ENCODE measurements at regions not wholly inside any gene's neighbourhood (a gene's known extent, or its start where the extent isn't known, plus 50 kb on each side); places are given as distances from the start of the nearest gene placed in this dataset.

DNA sequence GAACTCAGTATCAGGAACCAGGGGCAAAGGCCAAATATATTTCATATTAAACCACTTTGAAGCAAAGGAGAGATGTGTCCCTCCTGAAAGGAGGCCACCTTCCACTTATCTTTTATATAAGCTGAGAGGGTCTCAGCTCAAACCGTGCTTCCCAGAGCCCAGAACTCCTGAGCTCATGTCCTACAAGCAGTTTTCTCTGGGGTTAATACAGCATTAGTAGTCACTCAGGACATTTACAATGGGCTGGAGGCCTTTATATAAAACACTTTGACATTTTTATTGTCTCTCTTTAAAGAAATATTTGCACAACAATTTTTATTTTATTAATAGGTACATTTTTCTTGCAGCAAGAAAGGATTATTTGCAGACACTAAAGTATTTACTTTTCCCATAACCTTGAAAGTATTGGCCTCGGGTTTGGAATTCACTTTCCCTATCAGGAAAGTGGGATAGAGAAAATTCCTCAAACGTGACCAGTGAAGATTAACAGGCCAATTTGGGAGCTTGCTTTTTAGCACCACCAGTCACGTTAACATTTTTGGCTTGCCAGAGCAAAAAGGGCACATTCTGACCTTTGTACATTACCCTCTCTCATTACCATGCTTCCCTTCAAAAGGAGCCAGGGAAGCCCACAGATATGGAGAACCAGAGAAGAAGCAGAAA, 464.9 kb upstream of the NRP1 start:
- Histone ChIP-seq H3K4me1 (ENCODE audit: control insufficient read depth, insufficient read depth, low read length) (no peaks in the 10 kb centered on the region), H3K9me3 (ENCODE audit: control insufficient read depth, low read length) (no peaks in the 10 kb centered on the region), H3K27me3 (ENCODE audit: control insufficient read depth, insufficient read depth, low read length, poor library complexity, severe bottlenecking) (no peaks in the 10 kb centered on the region), H3K27ac (ENCODE audit: insufficient read depth, low read depth, low read length, poor library complexity, severe bottlenecking) (no peak overlapping the region), H3K36me3 (ENCODE audit: control insufficient read depth, insufficient read depth, low read length) (no peaks in the 10 kb centered on the region), H3K4me3 (ENCODE audit: insufficient read depth, low read depth, low read length) (no peak overlapping the region)
- 68 to 76% methylated on average over 4 of the region's 4 CpGs for WGBS, 2 experiments

DNA sequence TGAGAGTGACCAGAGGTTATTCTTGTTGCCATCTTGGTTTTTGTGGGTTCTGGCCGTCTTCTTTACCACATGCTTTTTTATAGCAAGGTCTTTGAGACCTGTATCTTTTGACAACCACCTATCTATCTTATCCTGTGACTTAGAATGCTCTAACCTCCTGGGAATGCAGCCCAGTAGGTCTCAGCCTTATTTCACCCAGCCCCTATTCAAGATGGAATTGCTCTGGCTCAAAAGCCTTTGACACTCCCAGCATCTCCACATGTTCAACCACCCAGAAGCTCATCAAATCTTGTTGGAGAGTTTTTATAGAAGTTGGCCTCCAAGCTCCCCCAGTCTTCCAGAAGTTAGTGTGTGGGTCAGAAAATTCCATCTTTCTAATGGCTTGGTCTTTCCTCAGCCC, 464.3 kb upstream of the NRP1 start:
- no peaks in the 10 kb centered on the region for H3K4me1 ChIP-seq (ENCODE audit: control insufficient read depth, insufficient read depth, low read length)
- no peaks in the 10 kb centered on the region for H3K27me3 ChIP-seq (ENCODE audit: control insufficient read depth, insufficient read depth, low read length, poor library complexity, severe bottlenecking)
- no peak overlapping the region for H3K27ac ChIP-seq (ENCODE audit: insufficient read depth, low read depth, low read length, poor library complexity, severe bottlenecking)
- H3K36me3 ChIP-seq (ENCODE audit: control insufficient read depth, insufficient read depth, low read length), result no peaks in the 10 kb centered on the region
- H3K9me3 ChIP-seq (ENCODE audit: control insufficient read depth, low read length), result no peaks in the 10 kb centered on the region
- H3K4me3 ChIP-seq (ENCODE audit: insufficient read depth, low read depth, low read length), result no peak overlapping the region
- WGBS, 2 experiments, result 95 to 97% methylated on average over 1 of the region's 1 CpG

DNA sequence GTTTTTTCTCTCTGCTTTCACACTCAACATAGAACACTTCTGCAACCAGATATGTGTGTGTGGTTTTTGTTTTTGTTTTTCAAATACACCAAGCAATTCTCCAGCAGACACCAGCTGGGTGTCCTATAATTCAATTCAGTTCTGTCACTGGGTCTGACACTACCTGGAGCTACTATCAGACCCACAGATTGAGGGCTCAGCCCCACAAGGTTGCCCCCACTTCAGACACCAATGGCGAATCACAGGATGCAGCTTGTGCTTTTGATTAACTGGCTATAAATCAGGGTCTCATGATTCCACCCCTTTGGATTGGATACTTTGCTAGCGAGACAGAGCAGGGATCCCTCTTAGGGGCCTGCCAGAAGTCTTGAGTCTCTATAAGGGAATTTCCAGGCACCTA, 462.2 kb upstream of the NRP1 start:
- no peaks in the 10 kb centered on the region for H3K36me3 ChIP-seq (ENCODE audit: control insufficient read depth, insufficient read depth, low read length)
- 94 to 96% methylated on average over 2 of the region's 2 CpGs for WGBS, 2 experiments
- H3K27me3 ChIP-seq (ENCODE audit: control insufficient read depth, insufficient read depth, low read length, poor library complexity, severe bottlenecking), result no peaks in the 10 kb centered on the region
- no peak overlapping the region for H3K4me3 ChIP-seq (ENCODE audit: insufficient read depth, low read depth, low read length)
- H3K4me1 ChIP-seq (ENCODE audit: control insufficient read depth, insufficient read depth, low read length), result no peaks in the 10 kb centered on the region
- H3K27ac ChIP-seq (ENCODE audit: insufficient read depth, low read depth, low read length, poor library complexity, severe bottlenecking), result no peak overlapping the region
- no peaks in the 10 kb centered on the region for H3K9me3 ChIP-seq (ENCODE audit: control insufficient read depth, low read length)

DNA sequence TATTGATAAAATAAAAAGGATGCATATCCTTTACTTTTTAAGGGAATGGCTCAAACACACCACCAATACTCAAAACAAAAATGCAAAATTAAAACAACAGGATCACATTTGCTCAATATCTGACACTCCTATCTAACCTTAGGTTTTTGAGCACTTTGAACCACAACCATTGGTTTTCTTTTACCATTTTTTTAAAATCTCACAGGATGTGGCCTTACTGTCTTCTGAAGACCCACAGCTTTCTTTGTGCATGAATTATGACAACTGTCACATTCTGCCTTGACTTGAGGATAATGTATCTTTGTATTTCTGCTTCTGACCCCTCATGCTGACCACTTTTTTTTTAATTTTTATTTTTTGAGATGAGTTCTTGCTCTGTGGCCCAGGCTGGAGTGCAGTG, 461.1 kb upstream of the NRP1 start:
- Histone ChIP-seq H3K36me3 (ENCODE audit: control insufficient read depth, insufficient read depth, low read length) (no peaks in the 10 kb centered on the region), H3K27me3 (ENCODE audit: control insufficient read depth, insufficient read depth, low read length, poor library complexity, severe bottlenecking) (no peaks in the 10 kb centered on the region), H3K9me3 (ENCODE audit: control insufficient read depth, low read length) (no peaks in the 10 kb centered on the region), H3K4me3 (ENCODE audit: insufficient read depth, low read depth, low read length) (no peak overlapping the region), H3K27ac (ENCODE audit: insufficient read depth, low read depth, low read length, poor library complexity, severe bottlenecking) (no peak overlapping the region), H3K4me1 (ENCODE audit: control insufficient read depth, insufficient read depth, low read length) (peaks cover 5% of the 10 kb centered on the region)

DNA sequence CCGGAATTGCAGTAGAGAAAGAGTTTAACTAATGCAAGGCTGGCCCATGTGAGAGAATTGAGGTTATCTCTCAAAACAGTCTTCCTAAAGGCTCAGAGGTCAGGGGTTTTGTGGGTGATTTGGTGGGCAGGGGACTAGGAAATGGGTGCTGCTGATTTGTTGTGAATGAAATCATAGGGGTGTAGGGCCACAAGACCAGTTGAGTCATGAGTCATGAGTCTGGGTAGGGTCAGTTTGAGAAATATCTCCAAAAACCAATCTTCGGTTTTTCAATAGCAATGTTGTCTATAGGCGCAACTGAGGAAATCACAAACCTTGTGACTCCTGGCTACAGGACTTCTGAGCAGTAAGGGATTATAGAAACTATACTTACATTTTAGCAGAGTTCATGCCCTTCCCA, 460.0 kb upstream of the NRP1 start:
- whole genome bisulfite sequencing, 2 experiments, result 63 to 68% methylated on average over 3 of the region's 3 CpGs
- Histone ChIP-seq H3K36me3 (ENCODE audit: control insufficient read depth, insufficient read depth, low read length) (no peaks in the 10 kb centered on the region), H3K9me3 (ENCODE audit: control insufficient read depth, low read length) (no peaks in the 10 kb centered on the region), H3K27me3 (ENCODE audit: control insufficient read depth, insufficient read depth, low read length, poor library complexity, severe bottlenecking) (no peaks in the 10 kb centered on the region), H3K4me1 (ENCODE audit: control insufficient read depth, insufficient read depth, low read length) (peaks cover 5% of the 10 kb centered on the region), H3K4me3 (ENCODE audit: insufficient read depth, low read depth, low read length) (no peak overlapping the region), H3K27ac (ENCODE audit: insufficient read depth, low read depth, low read length, poor library complexity, severe bottlenecking) (no peak overlapping the region)

DNA sequence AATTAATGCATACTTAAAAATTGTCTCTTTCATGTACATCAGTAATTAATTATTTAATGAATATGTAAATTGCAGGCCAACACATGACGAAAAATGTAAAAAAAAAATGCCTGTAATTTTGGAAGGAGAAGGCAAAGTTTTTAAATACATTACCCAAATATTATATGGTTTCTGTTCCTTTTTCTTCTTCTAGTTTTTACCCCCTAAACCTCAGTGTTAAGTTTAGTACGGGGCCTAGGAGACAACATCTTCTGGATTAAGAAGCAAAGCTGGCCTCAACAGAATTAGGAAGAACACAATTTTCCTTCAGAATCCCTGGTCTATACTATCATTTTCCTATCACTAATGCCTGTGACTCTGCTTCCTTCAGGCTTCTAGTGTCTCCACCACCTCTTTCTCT, 459.3 kb upstream of the NRP1 start:
- H3K27ac ChIP-seq (ENCODE audit: insufficient read depth, low read depth, low read length, poor library complexity, severe bottlenecking), result no peak overlapping the region
- H3K4me3 ChIP-seq (ENCODE audit: insufficient read depth, low read depth, low read length), result no peak overlapping the region
- no peaks in the 10 kb centered on the region for H3K36me3 ChIP-seq (ENCODE audit: control insufficient read depth, insufficient read depth, low read length)
- H3K9me3 ChIP-seq (ENCODE audit: control insufficient read depth, low read length), result no peaks in the 10 kb centered on the region
- peaks cover 5% of the 10 kb centered on the region for H3K4me1 ChIP-seq (ENCODE audit: control insufficient read depth, insufficient read depth, low read length)
- WGBS, 2 experiments, result 97 to 98% methylated on average over 1 of the region's 2 CpGs
- H3K27me3 ChIP-seq (ENCODE audit: control insufficient read depth, insufficient read depth, low read length, poor library complexity, severe bottlenecking), result no peaks in the 10 kb centered on the region

DNA sequence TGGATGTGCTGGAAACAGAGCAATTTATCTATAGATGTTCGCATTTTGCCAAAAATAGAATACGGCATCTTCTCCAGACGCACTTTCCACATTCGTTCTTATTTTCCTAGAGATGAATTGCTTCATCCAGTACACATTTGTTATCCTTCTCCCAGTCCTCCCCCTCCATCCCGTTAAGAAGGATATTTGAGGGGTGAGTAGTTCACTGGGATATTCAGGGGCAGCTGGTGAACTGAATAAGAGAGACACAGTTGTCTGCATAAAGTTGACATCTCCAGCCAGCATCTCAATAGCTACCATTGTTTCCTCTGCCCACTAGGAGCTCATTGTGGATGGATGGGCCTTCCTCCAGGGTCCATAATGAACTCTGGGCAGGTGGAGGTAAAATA, 456.8 kb upstream of the NRP1 start:
- Histone ChIP-seq H3K27me3 (ENCODE audit: control insufficient read depth, insufficient read depth, low read length, poor library complexity, severe bottlenecking) (no peaks in the 10 kb centered on the region), H3K9me3 (ENCODE audit: control insufficient read depth, low read length) (no peaks in the 10 kb centered on the region), H3K4me3 (ENCODE audit: insufficient read depth, low read depth, low read length) (no peak overlapping the region), H3K4me1 (ENCODE audit: control insufficient read depth, insufficient read depth, low read length) (peaks cover 5% of the 10 kb centered on the region), H3K27ac (ENCODE audit: insufficient read depth, low read depth, low read length, poor library complexity, severe bottlenecking) (no peak overlapping the region), H3K36me3 (ENCODE audit: control insufficient read depth, insufficient read depth, low read length) (no peaks in the 10 kb centered on the region)
- WGBS, 2 experiments, result 91 to 93% methylated on average over 4 of the region's 5 CpGs

DNA sequence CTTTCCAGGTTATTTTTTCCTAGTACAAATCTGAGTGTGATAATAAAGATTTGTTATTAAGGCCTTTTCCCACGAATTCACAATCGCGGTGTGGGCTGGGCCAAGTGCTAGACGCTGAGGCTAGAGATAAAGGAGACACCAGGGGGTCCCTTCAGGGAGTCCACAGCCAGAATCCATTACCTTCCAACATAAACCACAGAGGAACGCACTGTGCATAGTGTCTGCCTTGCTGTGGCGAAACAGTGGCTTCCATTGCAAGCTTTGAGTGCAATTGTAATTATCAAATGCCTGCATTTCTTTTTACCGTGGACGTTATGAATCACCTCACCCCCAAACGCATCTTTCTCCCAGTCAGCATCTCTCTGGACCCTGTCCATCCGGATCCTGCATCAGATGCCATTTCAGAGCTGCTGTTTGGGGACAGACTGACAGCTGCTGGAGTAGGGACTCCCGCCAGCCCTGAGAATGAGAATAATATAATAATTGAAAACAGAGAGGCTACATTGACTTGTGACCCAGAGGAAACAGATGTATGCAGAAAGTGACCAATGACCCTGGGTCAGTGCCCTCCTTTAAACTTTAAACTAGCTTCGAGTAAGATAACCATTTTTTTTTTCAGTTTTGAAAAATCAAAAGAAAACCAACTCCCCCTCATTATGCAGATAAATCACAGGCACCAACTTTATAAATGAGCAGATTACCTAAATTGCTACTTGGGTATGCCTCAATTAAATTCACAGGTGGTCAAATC, 456.2 kb upstream of the NRP1 start:
- no peaks in the 10 kb centered on the region for H3K9me3 ChIP-seq (ENCODE audit: control insufficient read depth, low read length)
- no peaks in the 10 kb centered on the region for H3K36me3 ChIP-seq (ENCODE audit: control insufficient read depth, insufficient read depth, low read length)
- WGBS, 2 experiments, result 48 to 49% methylated on average over 12 of the region's 12 CpGs
- H3K27ac ChIP-seq (ENCODE audit: insufficient read depth, low read depth, low read length, poor library complexity, severe bottlenecking), result no peak overlapping the region
- no peak overlapping the region for H3K4me3 ChIP-seq (ENCODE audit: insufficient read depth, low read depth, low read length)
- no peaks in the 10 kb centered on the region for H3K27me3 ChIP-seq (ENCODE audit: control insufficient read depth, insufficient read depth, low read length, poor library complexity, severe bottlenecking)
- H3K4me1 ChIP-seq (ENCODE audit: control insufficient read depth, insufficient read depth, low read length), result peaks cover 5% of the 10 kb centered on the region

DNA sequence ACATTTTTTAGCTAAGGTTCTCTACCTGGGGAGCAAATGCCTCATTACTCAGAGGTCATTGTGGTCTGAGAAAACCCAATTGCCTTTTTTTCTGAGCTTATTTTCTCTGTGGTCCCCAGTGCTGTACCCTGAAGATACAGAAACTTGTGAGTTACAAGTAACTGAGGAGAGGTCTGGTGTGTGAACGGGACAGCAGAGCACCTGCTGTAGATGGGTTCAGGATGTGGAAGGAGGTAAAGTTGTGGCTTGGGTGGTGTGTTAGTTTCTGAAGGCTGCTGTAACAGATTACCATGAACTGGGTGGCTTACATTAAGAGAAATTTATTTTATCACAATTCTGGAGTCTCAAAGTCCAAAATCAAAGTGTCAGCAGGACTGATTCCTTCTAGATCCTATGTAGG, 449.1 kb upstream of the NRP1 start:
- 95 to 100% methylated on average over 1 of the region's 1 CpG for WGBS, 2 experiments
- H3K27ac ChIP-seq (ENCODE audit: insufficient read depth, low read depth, low read length, poor library complexity, severe bottlenecking), result no peak overlapping the region
- no peaks in the 10 kb centered on the region for H3K27me3 ChIP-seq (ENCODE audit: control insufficient read depth, insufficient read depth, low read length, poor library complexity, severe bottlenecking)
- H3K9me3 ChIP-seq (ENCODE audit: control insufficient read depth, low read length), result no peaks in the 10 kb centered on the region
- no peaks in the 10 kb centered on the region for H3K4me1 ChIP-seq (ENCODE audit: control insufficient read depth, insufficient read depth, low read length)
- no peaks in the 10 kb centered on the region for H3K36me3 ChIP-seq (ENCODE audit: control insufficient read depth, insufficient read depth, low read length)
- no peak overlapping the region for H3K4me3 ChIP-seq (ENCODE audit: insufficient read depth, low read depth, low read length)

DNA sequence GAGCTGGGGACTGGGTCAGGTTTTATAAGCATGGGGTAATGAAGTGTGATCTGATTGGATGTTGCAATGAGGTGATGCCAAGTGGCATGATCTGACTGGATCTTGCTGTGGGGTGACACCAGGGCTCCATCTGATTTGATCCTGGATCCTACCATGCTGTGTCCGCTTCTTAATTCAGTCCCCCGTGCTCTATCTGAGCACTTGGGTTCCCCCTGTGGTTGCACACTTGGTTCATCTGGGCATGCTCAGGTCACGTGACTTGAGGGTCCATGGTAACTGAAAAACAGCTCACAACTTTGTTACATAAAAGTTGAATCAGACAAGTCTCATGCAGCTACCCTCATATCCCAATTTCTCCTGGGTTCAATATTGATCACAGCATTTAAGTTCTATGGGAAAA, 448.6 kb upstream of the NRP1 start:
- Histone ChIP-seq H3K4me3 (ENCODE audit: insufficient read depth, low read depth, low read length) (no peak overlapping the region), H3K9me3 (ENCODE audit: control insufficient read depth, low read length) (no peaks in the 10 kb centered on the region), H3K4me1 (ENCODE audit: control insufficient read depth, insufficient read depth, low read length) (no peaks in the 10 kb centered on the region), H3K27ac (ENCODE audit: insufficient read depth, low read depth, low read length, poor library complexity, severe bottlenecking) (no peak overlapping the region), H3K36me3 (ENCODE audit: control insufficient read depth, insufficient read depth, low read length) (no peaks in the 10 kb centered on the region), H3K27me3 (ENCODE audit: control insufficient read depth, insufficient read depth, low read length, poor library complexity, severe bottlenecking) (no peaks in the 10 kb centered on the region)
- 94 to 97% methylated on average over 3 of the region's 3 CpGs for WGBS, 2 experiments

All from ectodermal cell (in vitro differentiated cells).